ENCODE measurements at regions not wholly inside any gene's neighbourhood (a gene's known extent, or its start where the extent isn't known, plus 50 kb on each side); places are given as distances from the start of the nearest gene placed in this dataset.

DNA sequence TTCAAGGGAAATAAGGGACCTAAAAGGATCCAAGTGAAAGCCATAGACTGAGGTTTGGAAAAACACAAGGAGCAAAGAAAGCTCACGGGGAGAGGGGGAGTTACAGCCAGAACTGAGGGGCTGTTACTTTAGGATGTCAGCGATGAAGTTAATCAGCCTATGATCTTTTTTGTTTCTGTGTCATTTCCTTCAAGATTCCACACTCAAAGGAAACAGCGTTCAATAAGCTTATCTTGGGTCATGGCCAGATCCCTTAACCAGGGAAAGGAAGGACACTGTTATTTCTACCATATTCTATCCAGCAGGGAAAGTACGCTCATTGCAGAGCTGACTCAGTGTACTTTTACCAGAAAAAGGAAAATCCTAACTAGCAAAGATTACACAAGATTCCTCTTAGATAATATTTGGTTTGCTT is 132.8 kb downstream of the PFDN4 start:
- Histone ChIP-seq H3K9me2 (ENCODE audit: insufficient read depth) (no peaks in the 10 kb centered on the region), H3F3A (replicated peaks; ENCODE audit: low read depth) (no peaks in the 10 kb centered on the region), H3K27ac (ENCODE audit: low read depth) (no peak overlapping the region), H3K27me3 (ENCODE audit: insufficient read depth) (no peaks in the 10 kb centered on the region), H2AFZ (no peak overlapping the region), H3K4me3 (no peak overlapping the region), H3K4me2 (no peak overlapping the region), H3K36me3 (ENCODE audit: insufficient read depth) (no peaks in the 10 kb centered on the region), H3K4me1 (ENCODE audit: insufficient read depth) (peaks cover 23% of the 10 kb centered on the region), H4K20me1 (replicated peaks; ENCODE audit: insufficient read depth) (no peaks in the 10 kb centered on the region), H3K79me2 (replicated peaks; ENCODE audit: insufficient read depth) (no peaks in the 10 kb centered on the region)
- DNase-seq (ENCODE audit: low spot score) (no peak), ATAC-seq (no peak)
- H3K27ac Mint-ChIP-seq = no peak overlapping the region
- peaks cover 21% of the 10 kb centered on the region for H3K4me1 Mint-ChIP-seq
- H3K4me3 Mint-ChIP-seq = no peak overlapping the region
- peaks cover 5% of the 10 kb centered on the region for H3K27me3 Mint-ChIP-seq (ENCODE audit: insufficient read depth, low read depth, poor library complexity)
- TF ChIP-seq, protein P1, sequence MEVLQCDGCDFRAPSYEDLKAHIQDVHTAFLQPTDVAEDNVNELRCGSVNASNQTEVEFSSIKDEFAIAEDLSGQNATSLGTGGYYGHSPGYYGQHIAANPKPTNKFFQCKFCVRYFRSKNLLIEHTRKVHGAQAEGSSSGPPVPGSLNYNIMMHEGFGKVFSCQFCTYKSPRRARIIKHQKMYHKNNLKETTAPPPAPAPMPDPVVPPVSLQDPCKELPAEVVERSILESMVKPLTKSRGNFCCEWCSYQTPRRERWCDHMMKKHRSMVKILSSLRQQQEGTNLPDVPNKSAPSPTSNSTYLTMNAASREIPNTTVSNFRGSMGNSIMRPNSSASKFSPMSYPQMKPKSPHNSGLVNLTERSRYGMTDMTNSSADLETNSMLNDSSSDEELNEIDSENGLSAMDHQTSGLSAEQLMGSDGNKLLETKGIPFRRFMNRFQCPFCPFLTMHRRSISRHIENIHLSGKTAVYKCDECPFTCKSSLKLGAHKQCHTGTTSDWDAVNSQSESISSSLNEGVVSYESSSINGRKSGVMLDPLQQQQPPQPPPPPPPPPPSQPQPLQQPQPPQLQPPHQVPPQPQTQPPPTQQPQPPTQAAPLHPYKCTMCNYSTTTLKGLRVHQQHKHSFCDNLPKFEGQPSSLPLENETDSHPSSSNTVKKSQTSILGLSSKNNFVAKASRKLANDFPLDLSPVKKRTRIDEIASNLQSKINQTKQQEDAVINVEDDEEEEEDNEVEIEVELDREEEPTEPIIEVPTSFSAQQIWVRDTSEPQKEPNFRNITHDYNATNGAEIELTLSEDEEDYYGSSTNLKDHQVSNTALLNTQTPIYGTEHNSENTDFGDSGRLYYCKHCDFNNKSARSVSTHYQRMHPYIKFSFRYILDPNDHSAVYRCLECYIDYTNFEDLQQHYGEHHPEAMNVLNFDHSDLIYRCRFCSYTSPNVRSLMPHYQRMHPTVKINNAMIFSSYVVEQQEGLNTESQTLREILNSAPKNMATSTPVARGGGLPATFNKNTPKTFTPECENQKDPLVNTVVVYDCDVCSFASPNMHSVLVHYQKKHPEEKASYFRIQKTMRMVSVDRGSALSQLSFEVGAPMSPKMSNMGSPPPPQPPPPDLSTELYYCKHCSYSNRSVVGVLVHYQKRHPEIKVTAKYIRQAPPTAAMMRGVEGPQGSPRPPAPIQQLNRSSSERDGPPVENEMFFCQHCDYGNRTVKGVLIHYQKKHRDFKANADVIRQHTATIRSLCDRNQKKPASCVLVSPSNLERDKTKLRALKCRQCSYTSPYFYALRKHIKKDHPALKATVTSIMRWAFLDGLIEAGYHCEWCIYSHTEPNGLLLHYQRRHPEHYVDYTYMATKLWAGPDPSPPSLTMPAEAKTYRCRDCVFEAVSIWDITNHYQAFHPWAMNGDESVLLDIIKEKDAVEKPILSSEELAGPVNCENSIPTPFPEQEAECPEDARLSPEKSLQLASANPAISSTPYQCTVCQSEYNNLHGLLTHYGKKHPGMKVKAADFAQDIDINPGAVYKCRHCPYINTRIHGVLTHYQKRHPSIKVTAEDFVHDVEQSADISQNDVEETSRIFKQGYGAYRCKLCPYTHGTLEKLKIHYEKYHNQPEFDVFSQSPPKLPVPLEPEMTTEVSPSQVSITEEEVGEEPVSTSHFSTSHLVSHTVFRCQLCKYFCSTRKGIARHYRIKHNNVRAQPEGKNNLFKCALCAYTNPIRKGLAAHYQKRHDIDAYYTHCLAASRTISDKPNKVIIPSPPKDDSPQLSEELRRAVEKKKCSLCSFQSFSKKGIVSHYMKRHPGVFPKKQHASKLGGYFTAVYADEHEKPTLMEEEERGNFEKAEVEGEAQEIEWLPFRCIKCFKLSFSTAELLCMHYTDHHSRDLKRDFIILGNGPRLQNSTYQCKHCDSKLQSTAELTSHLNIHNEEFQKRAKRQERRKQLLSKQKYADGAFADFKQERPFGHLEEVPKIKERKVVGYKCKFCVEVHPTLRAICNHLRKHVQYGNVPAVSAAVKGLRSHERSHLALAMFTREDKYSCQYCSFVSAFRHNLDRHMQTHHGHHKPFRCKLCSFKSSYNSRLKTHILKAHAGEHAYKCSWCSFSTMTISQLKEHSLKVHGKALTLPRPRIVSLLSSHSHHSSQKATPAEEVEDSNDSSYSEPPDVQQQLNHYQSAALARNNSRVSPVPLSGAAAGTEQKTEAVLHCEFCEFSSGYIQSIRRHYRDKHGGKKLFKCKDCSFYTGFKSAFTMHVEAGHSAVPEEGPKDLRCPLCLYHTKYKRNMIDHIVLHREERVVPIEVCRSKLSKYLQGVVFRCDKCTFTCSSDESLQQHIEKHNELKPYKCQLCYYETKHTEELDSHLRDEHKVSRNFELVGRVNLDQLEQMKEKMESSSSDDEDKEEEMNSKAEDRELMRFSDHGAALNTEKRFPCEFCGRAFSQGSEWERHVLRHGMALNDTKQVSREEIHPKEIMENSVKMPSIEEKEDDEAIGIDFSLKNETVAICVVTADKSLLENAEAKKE (CRISPR knock-in tag; IDR thresholded peaks at IDR 0.05) = no peak
- TF ChIP-seq EZH2phosphoT487 (IDR thresholded peaks at IDR 0.05; ENCODE audit: unreplicated experiment) = no peak
- no peak for TF ChIP-seq STAT1 (IDR thresholded peaks at IDR 0.05; ENCODE audit: unreplicated experiment)
- no peak for TF ChIP-seq ZNF331 (CRISPR knock-in tag; IDR thresholded peaks at IDR 0.05; ENCODE audit: low read depth)
- TF ChIP-seq, protein P2, sequence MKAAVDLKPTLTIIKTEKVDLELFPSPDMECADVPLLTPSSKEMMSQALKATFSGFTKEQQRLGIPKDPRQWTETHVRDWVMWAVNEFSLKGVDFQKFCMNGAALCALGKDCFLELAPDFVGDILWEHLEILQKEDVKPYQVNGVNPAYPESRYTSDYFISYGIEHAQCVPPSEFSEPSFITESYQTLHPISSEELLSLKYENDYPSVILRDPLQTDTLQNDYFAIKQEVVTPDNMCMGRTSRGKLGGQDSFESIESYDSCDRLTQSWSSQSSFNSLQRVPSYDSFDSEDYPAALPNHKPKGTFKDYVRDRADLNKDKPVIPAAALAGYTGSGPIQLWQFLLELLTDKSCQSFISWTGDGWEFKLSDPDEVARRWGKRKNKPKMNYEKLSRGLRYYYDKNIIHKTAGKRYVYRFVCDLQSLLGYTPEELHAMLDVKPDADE (IDR thresholded peaks at IDR 0.05) = no peak
- no peak for TF ChIP-seq NANOG (IDR thresholded peaks at IDR 0.05; ENCODE audit: borderline replicate concordance)
- no peak for TF ChIP-seq EZH2 (IDR thresholded peaks at IDR 0.05; ENCODE audit: low read depth, unreplicated experiment)
- no peak for TF ChIP-seq CREB1 (CRISPR knock-in tag; IDR thresholded peaks at IDR 0.05; ENCODE audit: low read depth)
- no peak for TF ChIP-seq JUNB (IDR thresholded peaks at IDR 0.05; ENCODE audit: unreplicated experiment)
- TF ChIP-seq, protein P3, sequence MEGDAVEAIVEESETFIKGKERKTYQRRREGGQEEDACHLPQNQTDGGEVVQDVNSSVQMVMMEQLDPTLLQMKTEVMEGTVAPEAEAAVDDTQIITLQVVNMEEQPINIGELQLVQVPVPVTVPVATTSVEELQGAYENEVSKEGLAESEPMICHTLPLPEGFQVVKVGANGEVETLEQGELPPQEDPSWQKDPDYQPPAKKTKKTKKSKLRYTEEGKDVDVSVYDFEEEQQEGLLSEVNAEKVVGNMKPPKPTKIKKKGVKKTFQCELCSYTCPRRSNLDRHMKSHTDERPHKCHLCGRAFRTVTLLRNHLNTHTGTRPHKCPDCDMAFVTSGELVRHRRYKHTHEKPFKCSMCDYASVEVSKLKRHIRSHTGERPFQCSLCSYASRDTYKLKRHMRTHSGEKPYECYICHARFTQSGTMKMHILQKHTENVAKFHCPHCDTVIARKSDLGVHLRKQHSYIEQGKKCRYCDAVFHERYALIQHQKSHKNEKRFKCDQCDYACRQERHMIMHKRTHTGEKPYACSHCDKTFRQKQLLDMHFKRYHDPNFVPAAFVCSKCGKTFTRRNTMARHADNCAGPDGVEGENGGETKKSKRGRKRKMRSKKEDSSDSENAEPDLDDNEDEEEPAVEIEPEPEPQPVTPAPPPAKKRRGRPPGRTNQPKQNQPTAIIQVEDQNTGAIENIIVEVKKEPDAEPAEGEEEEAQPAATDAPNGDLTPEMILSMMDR (conservative IDR thresholded peaks at IDR 0.05; ENCODE audit: low read depth in 2 of 2) = no peak
- TF ChIP-seq, protein P4, sequence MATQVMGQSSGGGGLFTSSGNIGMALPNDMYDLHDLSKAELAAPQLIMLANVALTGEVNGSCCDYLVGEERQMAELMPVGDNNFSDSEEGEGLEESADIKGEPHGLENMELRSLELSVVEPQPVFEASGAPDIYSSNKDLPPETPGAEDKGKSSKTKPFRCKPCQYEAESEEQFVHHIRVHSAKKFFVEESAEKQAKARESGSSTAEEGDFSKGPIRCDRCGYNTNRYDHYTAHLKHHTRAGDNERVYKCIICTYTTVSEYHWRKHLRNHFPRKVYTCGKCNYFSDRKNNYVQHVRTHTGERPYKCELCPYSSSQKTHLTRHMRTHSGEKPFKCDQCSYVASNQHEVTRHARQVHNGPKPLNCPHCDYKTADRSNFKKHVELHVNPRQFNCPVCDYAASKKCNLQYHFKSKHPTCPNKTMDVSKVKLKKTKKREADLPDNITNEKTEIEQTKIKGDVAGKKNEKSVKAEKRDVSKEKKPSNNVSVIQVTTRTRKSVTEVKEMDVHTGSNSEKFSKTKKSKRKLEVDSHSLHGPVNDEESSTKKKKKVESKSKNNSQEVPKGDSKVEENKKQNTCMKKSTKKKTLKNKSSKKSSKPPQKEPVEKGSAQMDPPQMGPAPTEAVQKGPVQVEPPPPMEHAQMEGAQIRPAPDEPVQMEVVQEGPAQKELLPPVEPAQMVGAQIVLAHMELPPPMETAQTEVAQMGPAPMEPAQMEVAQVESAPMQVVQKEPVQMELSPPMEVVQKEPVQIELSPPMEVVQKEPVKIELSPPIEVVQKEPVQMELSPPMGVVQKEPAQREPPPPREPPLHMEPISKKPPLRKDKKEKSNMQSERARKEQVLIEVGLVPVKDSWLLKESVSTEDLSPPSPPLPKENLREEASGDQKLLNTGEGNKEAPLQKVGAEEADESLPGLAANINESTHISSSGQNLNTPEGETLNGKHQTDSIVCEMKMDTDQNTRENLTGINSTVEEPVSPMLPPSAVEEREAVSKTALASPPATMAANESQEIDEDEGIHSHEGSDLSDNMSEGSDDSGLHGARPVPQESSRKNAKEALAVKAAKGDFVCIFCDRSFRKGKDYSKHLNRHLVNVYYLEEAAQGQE (IDR thresholded peaks at IDR 0.05; ENCODE audit: unreplicated experiment) = no peak
- TF ChIP-seq ZNF114 (CRISPR knock-in tag; IDR thresholded peaks at IDR 0.05) = no peak
- no peak for TF ChIP-seq POLR2AphosphoS5 (IDR thresholded peaks at IDR 0.05; ENCODE audit: low read depth)
- no peaks in the 10 kb centered on the region for H3K36me3 Mint-ChIP-seq (ENCODE audit: low read depth)
- H3K9me3 Mint-ChIP-seq = no peaks in the 10 kb centered on the region; the same call in 2 of the 3 replicates

Data from GM23338 (cell line).